Hepatocyte (in vitro differentiated cells): ENCODE measurements at regions not wholly inside any gene's neighbourhood (a gene's known extent, or its start where the extent isn't known, plus 50 kb on each side); places are given as distances from the start of the nearest gene placed in this dataset.

Experiments
- DNase-seq: peaks from one replicate; pipeline ENCODE4 v3.0.0-alpha.2; 2016; ENCODE audit warnings: low spot score
- H2AFZ ChIP-seq: fragments of 200-600 bp; sonication (generic); 2 replicates; pipeline ENCODE4 v1.6.0; 2016; ENCODE audit warnings: antibody characterized with exemption, mild to moderate bottlenecking
- H3K27ac ChIP-seq: fragments of 200-600 bp; sonication (generic); 2 replicates; pipeline ENCODE4 v1.5.1; 2016; ENCODE audit warnings: mild to moderate bottlenecking
- H3K27me3 ChIP-seq: fragments of 200-600 bp; sonication (generic); 2 replicates; pipeline ENCODE4 v1.6.1; 2016
- H3K36me3 ChIP-seq: fragments of 200-600 bp; sonication (generic); replicated peaks from 2 replicates; pipeline ENCODE4 v1.5.1; 2016; ENCODE audit warnings: low read depth; ENCODE audit not compliant: insufficient read depth
- H3K4me1 ChIP-seq: fragments of 200-600 bp; sonication (generic); 2 replicates; pipeline ENCODE4 v1.5.1; 2016; ENCODE audit warnings: mild to moderate bottlenecking, moderate library complexity; ENCODE audit not compliant: insufficient read depth
- H3K4me2 ChIP-seq: fragments of 200-600 bp; sonication (generic); 2 replicates; pipeline ENCODE4 v1.6.0; 2016
- H3K4me3 ChIP-seq: fragments of 200-600 bp; sonication (generic); 2 replicates; pipeline ENCODE4 v1.5.1; 2016; ENCODE audit warnings: mild to moderate bottlenecking
- H3K79me2 ChIP-seq: fragments of 200-600 bp; sonication (generic); 2 replicates; pipeline ENCODE4 v1.6.0; 2017; ENCODE audit warnings: mild to moderate bottlenecking
- H3K9me2 ChIP-seq: fragments of 200-600 bp; sonication (generic); replicated peaks from 2 replicates; pipeline ENCODE4 v1.6.0; 2017; ENCODE audit warnings: mild to moderate bottlenecking; ENCODE audit not compliant: insufficient read depth
- H3K9me3 ChIP-seq: fragments of 200-600 bp; sonication (generic); 2 replicates; pipeline ENCODE4 v1.5.1; 2016; ENCODE audit warnings: low read depth, mild to moderate bottlenecking
- H4K20me1 ChIP-seq: fragments of 200-600 bp; sonication (generic); 2 replicates; pipeline ENCODE4 v1.6.0; 2016; ENCODE audit warnings: mild to moderate bottlenecking; ENCODE audit not compliant: insufficient read depth, poor library complexity, severe bottlenecking
- EZH2 ChIP-seq: fragments of 200-600 bp; sonication (generic); IDR thresholded peaks from 2 replicates; pipeline ENCODE4 v1.6.1; 2016; ENCODE audit warnings: antibody characterized with exemption, mild to moderate bottlenecking, borderline replicate concordance
- EZH2phosphoT487 ChIP-seq: fragments of 200-600 bp; sonication (generic); IDR thresholded peaks from one replicate; pipeline ENCODE4 v1.6.1; 2018; ENCODE audit warnings: antibody characterized with exemption, mild to moderate bottlenecking, low read depth, moderate library complexity; ENCODE audit not compliant: unreplicated experiment, severe bottlenecking
- WGBS: methylation state at CpG from one replicate; pipeline ENCODE4 v1.1.6; 2016; ENCODE audit warnings: low lambda C conversion rate; ENCODE audit errors: missing lambda C conversion rate; 5-methylcytosine and 5-hydroxymethylcytosine counted together
- TF ChIP-seq, protein P1 (sequence below): fragments of 200-600 bp; sonication (generic); IDR thresholded peaks from 2 replicates; pipeline ENCODE4 v1.5.1; 2016; ENCODE audit warnings: antibody characterized with exemption, mild to moderate bottlenecking; ENCODE audit not compliant: poor library complexity

GRCh38 chr9:126198854-126199253 lies 127.8 kb upstream of the MVB12B start:
- H3K9me2 ChIP-seq = no peaks in the 10 kb centered on the region
- no peaks in the 10 kb centered on the region for H3K27me3 ChIP-seq
- WGBS = 78% methylated on average over 4 of the region's 4 CpGs
- H3K79me2 ChIP-seq = no peaks in the 10 kb centered on the region
- H3K9me3 ChIP-seq = no peaks in the 10 kb centered on the region
- no peak for DNase-seq
- no peak overlapping the region for H3K4me2 ChIP-seq
- no peak overlapping the region for H3K4me3 ChIP-seq
- H4K20me1 ChIP-seq = no peaks in the 10 kb centered on the region
- H3K36me3 ChIP-seq = no peaks in the 10 kb centered on the region
- H2AFZ ChIP-seq = no peak overlapping the region
- no peak for TF ChIP-seq EZH2
- TF ChIP-seq, protein P1, sequence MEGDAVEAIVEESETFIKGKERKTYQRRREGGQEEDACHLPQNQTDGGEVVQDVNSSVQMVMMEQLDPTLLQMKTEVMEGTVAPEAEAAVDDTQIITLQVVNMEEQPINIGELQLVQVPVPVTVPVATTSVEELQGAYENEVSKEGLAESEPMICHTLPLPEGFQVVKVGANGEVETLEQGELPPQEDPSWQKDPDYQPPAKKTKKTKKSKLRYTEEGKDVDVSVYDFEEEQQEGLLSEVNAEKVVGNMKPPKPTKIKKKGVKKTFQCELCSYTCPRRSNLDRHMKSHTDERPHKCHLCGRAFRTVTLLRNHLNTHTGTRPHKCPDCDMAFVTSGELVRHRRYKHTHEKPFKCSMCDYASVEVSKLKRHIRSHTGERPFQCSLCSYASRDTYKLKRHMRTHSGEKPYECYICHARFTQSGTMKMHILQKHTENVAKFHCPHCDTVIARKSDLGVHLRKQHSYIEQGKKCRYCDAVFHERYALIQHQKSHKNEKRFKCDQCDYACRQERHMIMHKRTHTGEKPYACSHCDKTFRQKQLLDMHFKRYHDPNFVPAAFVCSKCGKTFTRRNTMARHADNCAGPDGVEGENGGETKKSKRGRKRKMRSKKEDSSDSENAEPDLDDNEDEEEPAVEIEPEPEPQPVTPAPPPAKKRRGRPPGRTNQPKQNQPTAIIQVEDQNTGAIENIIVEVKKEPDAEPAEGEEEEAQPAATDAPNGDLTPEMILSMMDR = no peak
- TF ChIP-seq EZH2phosphoT487 = no peak
- no peak overlapping the region for H3K27ac ChIP-seq
- H3K4me1 ChIP-seq = no peaks in the 10 kb centered on the region

DNA sequence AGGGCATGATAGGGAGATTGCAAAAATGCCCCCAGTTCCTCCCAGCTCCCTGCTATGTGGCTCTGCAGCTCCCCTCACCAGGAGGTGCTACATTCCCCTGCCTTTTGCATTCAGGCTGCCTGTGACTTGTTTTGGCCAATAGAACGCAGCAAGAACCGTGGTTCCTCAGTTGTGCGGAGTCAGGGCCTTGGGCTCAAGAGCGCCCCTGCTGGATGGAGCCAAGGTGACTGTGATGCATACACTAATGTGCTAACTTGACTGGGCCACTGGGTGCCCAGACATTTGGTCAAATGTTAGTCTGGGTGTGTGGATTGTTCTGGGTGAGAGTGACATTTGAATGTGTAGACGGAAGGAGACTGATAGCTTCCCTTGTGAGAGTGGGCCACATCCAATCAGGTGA lies 123.3 kb upstream of the MVB12B start:
- Histone ChIP-seq H3K36me3 (no peaks in the 10 kb centered on the region), H3K9me2 (no peaks in the 10 kb centered on the region), H2AFZ (no peak overlapping the region), H3K27ac (no peak overlapping the region), H3K4me1 (no peaks in the 10 kb centered on the region), H3K9me3 (no peaks in the 10 kb centered on the region), H3K4me2 (no peak overlapping the region), H4K20me1 (no peaks in the 10 kb centered on the region), H3K27me3 (no peaks in the 10 kb centered on the region), H3K4me3 (no peak overlapping the region), H3K79me2 (no peaks in the 10 kb centered on the region)
- WGBS = 94% methylated on average over 5 of the region's 5 CpGs
- no peak for DNase-seq
- no peak for TF ChIP-seq EZH2
- TF ChIP-seq, protein P1 = no peak
- TF ChIP-seq EZH2phosphoT487 = no peak

GRCh38 chr9:126204197-126204596 lies 122.4 kb upstream of the MVB12B start:
- H3K27ac ChIP-seq = no peak overlapping the region
- H2AFZ ChIP-seq = no peak overlapping the region
- H3K9me2 ChIP-seq = no peaks in the 10 kb centered on the region
- H3K4me1 ChIP-seq = no peaks in the 10 kb centered on the region
- no peak overlapping the region for H3K4me3 ChIP-seq
- H3K9me3 ChIP-seq = no peaks in the 10 kb centered on the region
- DNase-seq = no peak
- no peaks in the 10 kb centered on the region for H3K36me3 ChIP-seq
- peaks cover under 1% of the 10 kb centered on the region for H3K27me3 ChIP-seq
- WGBS = 98% methylated on average over 5 of the region's 5 CpGs
- TF ChIP-seq, protein P1 = no peak
- TF ChIP-seq EZH2phosphoT487 (no peak), EZH2 (no peak)
- H3K79me2 ChIP-seq = no peaks in the 10 kb centered on the region
- H3K4me2 ChIP-seq = no peak overlapping the region
- no peaks in the 10 kb centered on the region for H4K20me1 ChIP-seq

DNA sequence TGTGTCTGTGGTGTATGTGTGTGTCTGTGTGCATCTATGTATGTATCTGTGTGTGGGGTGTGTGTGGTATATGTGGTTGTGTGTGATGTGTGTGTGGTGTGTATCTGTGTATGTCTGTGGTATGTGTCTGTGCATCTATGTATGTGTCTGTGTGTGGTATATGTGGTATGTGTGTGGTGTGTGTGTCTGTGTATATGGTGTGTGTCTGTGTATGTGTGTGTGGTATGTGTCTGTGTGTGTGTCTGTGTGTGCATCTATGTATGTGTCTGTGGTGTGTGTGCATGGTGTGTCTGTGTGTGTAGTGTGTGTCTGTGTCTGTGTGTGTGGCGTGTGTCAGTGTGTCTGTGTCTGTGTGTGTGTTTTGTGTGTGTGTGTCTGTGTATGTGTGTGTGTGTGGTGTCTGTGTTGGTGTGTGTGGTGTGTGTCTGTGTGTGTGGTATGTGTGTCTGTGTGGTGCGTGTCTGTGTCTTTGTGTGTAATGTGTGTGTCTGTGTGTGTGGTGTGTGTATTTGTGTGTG lies 121.9 kb upstream of the MVB12B start:
- TF ChIP-seq, protein P1 = no peak
- TF ChIP-seq EZH2 (no peak), EZH2phosphoT487 (no peak)

More for the DNA sequence above, 121.9 kb upstream of the MVB12B start:
- H3K4me3 ChIP-seq = no peak overlapping the region
- no peak overlapping the region for H2AFZ ChIP-seq
- H3K9me2 ChIP-seq = no peaks in the 10 kb centered on the region
- 100% methylated on average over 2 of the region's 2 CpGs for WGBS
- no peak overlapping the region for H3K27ac ChIP-seq
- H3K36me3 ChIP-seq = no peaks in the 10 kb centered on the region
- no peaks in the 10 kb centered on the region for H3K4me1 ChIP-seq
- no peak overlapping the region for H3K4me2 ChIP-seq
- H3K27me3 ChIP-seq = peaks cover 4% of the 10 kb centered on the region
- no peaks in the 10 kb centered on the region for H3K9me3 ChIP-seq
- H3K79me2 ChIP-seq = no peaks in the 10 kb centered on the region
- H4K20me1 ChIP-seq = no peaks in the 10 kb centered on the region
- no peak for DNase-seq
